Hematopoietic multipotent progenitor cell treated with erythropoietin and hydrocortisone succinate and interleukin-3 and kit ligand, for 6 days (in vitro differentiated cells): ENCODE measurements at regions not wholly inside any gene's neighbourhood (a gene's known extent, or its start where the extent isn't known, plus 50 kb on each side); places are given as distances from the start of the nearest gene placed in this dataset.

Source experiments
- DNase-seq: peaks from one replicate; pipeline ENCODE4 v3.0.0-alpha.2; 2015

- no peak for DNase-seq
These were observed 71.6 kb upstream of the GAREM1 start for GRCh38 chr18:32542221-32542798.

GRCh38 chr18:32530947-32531651 lies 60.4 kb upstream of the GAREM1 start:
- peak; percentile 55 for DNase-seq

- DNase-seq, result no peak
These were observed 59.2 kb upstream of the GAREM1 start for GRCh38 chr18:32529722-32530420.

- DNase-seq, result no peak
These were observed 50.1 kb upstream of the GAREM1 start for GRCh38 chr18:32520771-32521170.
